HG02943 (cell line): ENCODE measurements at regions not wholly inside any gene's neighbourhood (a gene's known extent, or its start where the extent isn't known, plus 50 kb on each side); places are given as distances from the start of the nearest gene placed in this dataset.

ENCODE experiments used
- ATAC-seq: cut with Tn5 transposase; IDR thresholded peaks from one replicate; pipeline ENCODE4 v1.9.1; 2021; ENCODE audit warnings: mild to moderate bottlenecking, low read depth, moderate library complexity; ENCODE audit not compliant: unreplicated experiment

DNA sequence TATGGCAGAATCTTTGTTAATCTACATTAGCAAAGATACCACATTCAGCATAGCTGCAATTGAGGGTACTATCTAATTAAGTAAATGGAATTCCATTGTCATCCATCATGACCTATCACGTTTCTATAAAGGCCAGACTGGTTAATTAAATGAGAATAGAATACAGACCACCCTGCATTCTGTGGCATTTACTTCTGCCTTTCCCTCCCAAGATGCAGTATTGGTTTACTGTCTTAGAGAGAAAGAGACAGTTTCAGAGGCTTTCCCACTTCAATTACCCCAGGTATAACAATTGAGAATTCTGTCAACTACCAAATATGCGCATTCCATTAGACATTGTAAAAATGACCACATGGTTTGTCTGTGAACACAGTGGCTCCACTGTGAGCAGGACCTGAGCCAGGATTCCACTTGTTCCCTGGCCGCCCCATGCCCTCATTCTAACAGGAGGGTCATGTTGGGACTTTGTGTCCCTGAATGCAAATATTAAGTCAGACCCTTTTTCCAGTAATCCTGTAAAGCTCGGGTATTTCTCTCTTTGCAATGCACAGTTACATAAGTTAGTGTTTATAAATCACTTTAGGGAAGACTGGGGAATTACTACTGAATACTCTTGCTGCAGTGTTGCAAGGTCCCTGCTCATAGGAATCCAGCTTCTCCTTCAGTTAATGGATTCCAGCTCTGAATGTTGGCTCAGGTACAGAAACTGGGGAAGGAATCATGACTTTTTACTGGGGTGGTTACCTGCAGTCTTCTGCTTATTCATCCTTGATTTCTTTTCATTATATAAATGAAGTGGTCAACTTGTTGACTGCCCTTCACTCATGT lies 261.0 kb downstream of the PDGFC start:
- no peak for ATAC-seq

DNA sequence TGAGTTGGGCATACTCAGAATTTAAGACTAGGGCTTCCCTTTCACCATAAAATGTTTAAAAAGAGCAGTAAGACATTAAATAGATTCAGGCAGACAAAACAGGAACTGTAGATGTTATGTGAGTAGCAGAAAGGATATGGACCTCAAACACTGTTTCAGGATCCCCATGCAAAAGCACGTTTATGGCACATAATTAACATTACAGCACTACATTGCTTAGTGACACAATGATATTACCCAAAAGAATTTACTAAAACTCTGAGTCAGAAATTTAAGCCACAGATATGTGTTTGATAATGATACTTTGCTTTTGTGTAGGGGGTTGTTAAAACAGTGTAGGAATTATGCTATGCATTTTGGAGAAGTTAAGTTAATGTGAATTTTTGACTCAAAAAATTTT lies 266.3 kb downstream of the PDGFC start:
- no peak for ATAC-seq

DNA sequence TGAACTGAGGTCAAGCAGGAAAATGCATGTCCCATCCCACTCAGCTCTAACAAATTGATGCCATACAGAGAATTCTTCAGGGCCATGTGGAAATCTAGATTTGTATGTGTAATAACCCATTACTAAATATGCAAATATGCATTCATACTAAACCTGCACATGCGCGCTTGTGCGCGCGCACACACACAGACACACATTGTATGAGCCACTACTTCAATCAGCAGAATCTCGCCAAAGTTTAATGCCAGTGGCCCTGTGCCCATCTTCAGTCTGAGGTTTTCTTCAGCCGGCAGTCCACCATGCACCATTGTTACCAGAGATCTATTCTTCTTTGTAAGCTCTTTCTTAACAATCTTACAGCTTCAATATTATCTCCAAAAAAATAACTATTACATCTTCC lies 276.4 kb downstream of the PDGFC start:
- ATAC-seq: no peak

DNA sequence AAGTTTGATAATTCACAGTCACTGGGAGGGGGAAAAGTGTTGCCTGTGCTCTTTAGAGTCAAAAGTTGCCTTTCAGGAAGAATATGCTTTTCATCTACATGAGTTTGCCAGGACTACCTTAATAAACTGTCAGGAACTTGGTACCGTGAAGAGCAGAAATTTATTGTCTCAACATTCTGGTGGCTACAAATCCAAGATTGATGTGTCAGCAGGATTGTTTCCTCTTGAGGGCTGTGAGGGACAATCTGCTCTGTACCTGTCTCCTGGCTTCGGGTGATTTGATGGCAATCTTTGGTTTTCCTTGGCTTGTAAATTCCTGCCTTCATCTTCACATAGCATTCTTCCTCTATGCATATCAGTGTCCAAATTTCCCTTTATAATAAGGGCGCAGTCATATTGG lies 277.2 kb downstream of the PDGFC start:
- no peak for ATAC-seq

DNA sequence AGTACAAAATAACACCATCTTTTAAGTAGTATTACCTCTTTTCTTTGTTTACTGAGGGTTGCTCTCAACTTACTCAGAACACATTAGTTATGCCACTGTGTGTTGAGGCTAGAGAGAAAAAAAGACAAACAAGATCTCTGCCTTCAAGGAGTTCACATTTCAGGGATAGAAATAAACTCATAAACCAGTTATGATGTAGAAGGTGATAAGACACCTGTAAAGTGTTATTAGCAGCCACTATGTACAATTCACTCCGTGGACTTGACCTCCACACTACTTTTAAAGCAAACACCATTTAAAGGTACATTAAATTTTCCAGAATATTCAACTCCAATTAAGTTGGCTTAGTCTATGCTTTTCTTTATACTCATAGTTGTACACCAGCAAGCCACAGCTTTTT lies 278.0 kb downstream of the PDGFC start:
- no peak for ATAC-seq

DNA sequence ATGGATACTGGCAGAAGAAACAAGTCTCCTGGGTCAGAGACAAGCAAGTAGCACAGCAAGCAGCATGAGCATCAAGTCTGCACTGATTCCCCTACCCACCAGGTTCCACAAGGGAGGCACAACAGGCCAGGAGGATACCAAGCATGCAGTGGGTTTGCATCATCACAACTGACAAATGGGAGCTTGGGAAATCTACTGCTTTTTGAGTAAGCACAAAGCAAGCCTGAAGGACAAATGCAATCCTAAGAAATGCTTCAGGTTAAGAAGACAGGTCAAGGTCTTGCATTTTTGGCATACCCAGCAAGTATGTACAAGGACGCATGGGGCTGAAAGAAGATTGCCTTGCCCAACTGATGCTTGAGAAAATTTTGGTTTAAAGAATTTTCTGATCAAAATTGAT lies 279.6 kb downstream of the PDGFC start:
- ATAC-seq: no peak

DNA sequence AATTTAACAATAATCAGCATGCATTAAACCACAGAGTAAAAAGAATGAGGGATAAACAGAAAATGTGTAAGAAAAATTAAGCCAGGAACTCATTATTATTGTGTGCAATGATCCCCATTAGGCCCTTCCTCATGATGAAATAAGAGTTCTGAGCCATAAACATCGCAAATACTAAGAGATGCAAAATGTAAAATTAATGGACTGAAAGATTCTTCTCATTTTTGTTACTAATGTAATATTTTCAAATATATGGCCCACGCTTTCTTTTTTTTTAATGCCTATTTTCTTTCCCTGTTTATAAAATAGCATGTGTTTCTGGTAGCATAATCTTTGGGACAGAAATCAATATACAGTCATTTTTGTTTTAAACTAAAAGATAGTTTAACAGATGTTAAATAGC lies 281.0 kb downstream of the PDGFC start:
- no peak for ATAC-seq

DNA sequence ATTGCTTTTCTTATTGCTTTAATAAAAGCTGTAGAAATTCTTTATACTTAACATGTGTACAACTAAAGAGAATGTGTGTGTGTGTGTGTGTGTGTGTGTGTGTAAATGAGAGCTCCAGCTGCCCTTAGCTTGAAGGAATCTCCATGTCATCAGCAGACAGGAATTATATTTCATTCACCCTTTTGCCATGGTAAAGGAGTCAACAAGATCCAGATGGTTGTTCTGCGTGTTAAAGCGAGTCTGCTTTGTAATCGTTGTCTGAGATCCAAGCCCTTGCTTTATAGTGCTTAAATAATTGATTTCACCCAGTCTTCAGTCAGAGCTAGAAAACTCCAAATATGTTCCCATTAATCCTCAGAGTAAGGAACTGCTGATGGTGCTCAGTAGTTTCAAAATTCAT lies 285.5 kb downstream of the PDGFC start:
- no peak for ATAC-seq

DNA sequence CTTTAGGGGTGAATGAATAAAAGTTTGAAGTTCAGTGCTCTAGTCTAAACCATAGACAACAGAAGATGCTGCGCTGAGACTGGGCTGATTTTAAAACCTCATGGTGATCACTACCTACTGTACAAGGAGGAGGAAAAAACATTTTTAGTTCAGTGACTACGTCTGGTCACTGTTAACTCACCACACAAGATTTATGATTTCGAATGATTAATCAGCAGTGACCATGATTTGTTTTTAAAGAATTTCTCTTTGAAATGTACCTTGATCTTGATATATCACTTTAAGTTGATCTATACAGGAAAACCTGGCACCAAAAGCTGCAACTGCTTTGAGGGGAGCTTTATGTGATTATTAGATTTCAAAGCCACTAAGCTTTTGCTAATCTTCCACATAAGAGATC lies 286.3 kb downstream of the PDGFC start:
- no peak for ATAC-seq

DNA sequence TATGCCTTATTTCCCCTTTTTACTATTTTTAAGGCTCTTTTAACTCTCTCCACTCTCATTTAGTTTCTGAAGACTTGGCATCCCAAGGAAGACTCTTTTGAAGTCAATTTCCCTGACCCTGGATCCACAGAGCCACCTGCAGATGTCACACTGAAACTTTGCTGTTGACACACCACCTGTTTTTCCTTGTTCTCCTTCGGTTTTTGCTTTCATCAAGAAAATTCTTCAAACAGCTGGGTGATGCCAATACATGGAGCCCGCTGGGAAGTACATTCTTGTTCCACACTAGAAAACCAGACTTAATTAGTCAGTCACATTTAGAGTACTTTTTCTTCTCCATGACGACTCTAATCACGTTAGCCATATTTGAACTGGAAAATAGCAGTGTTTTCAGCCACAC lies 293.9 kb downstream of the PDGFC start:
- ATAC-seq: no peak

DNA sequence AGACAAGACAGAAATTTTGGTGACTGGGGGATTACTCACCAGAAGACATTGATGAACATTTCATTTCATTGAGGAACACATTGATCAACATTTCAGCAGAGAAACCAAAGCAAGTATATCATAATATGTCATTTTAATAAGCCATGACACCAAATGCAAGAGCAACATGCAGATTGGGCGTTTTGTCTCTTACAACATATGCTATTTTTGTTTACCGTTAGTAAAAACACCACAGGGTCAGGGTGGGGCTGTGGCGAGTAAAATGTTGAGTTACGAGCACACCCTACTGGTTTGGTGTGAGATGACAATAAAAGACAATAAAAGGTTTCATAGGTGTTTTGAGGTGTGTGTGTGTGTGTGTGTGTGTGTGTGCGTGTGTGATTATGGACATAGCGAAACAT lies 294.5 kb downstream of the PDGFC start:
- ATAC-seq: no peak

DNA sequence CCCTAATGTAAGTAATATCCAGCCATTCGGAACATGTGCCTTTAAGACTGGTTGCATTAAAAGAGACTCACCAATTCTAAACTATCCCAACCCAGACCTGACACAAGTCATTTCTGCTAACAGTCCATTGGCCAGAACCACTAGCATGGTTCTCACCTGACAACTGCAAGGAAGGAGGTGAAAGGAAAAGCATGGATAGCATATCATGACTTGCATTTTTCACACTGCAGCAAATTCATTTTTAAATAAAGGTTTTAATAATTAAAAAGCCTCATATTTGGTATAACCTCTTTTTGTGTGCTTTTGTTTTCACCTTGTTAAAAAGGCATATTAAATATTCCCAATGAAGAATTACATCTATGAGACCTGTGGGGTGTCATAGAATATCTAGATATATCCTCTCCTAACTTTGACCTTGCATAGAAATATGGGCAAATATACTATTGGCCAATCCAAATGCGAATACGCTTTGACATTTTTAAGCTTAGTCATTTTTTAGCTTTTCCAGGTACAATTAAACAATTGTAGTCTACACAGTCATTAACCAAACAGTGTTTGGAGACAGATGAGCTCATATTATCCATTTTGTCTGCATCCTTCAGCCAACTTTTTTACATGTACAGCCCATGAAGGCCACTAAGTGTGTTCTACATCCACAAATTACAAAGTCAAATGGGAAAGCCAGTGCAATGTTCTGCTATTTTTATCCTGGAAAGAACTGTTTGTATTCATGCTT lies 295.3 kb downstream of the PDGFC start:
- ATAC-seq: no peak

DNA sequence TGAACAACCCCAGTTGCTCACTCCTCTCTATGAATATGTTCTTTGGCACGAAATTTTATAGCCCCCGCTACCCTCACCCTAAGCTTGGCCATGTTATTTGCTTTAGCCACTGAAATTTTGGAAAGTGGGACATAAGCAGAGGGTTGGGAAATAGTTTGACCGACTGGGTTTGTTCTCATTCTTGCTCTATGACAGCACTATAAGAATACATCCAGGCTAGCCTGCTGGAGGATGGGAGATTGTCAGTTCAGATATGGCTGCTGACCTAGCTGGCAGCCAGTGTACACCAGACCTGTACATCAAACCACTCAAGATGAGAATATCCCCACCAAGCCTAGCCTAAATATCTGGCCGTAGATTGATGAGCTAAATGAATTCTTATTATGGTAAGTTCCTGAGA lies 298.1 kb downstream of the PDGFC start:
- no peak for ATAC-seq

DNA sequence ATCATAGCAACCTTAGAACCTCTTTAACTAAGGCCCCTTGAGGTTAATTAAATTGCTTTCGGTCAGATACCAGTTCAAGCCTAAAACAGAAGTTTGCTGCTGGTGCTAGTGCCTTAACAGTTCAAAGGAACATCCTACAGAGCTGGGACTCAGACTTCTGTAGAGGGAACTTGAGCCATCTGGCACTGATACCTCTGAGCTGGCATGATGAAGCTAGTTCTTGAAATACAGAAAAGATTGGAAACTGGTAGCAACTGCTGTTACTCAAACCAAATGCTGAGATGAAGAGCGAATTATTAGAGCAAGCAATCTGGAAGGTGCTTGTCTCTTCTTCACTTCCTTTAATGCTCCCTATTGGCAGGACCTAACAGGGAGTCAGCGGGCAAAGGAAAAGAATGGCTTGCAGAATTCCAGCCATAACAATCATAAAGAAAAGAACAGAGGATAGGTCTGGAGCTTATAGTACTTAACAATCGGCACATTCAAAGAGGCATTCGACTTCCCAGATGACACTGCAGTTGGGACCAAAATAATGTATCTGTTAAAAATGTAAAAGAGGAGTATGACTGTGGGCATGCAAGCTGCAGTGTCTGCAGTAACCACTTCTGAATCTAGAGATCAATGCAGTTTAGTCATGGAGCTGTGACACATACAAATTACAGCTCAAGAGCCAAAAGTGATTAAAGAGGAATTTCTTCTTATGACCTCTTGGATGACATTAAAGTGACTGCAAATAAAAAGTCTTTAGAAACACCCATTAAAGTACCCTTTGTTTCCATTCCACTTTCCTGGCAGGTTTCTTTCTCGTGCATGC lies 298.9 kb downstream of the PDGFC start:
- no peak for ATAC-seq

DNA sequence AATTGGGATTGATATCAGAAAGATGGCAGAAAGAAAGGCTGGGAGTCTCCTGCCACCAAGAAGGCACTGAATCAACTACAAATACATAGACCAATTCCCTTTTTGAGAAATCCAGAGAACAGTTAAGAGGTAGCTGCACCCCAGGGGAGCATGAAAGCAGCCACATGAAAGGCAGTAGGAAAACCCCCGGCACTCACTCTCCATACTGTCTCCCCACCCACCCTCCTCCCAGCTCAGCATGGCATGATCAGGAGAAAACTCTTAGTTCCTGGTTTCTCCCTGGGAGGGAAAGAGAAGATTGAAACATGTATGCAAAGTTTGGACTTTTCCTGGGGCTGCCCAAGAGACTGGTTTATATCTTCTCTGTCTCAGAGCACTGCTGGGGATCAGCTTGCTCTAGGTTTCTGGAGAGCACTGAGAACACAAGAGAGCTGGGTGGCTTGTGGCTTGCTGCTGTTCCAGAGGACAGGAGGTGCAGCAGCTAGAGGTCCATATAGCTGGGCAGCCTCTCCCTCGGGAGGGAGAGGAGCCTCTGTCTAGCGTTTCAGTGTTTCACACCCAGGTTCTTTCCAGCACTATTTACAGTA lies 305.7 kb downstream of the PDGFC start:
- no peak for ATAC-seq

DNA sequence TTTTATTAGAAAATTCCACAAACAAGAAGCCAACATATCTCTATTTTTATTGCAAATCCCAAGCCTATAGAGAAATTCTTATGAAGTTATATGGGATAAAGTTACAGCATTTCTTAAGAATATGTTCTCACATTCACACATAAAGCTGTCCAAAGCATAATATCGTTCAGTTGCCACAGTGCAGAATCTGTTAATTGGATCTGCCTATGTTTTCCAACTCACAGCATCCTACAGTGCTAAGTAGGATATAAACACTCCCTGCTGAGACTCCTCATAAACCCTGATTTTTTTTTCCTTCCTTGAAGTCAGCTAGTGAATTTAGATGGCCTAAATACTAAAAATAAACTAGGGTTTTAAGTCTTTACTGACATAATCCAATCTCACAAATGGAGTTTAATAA lies 307.9 kb downstream of the PDGFC start:
- no peak for ATAC-seq

DNA sequence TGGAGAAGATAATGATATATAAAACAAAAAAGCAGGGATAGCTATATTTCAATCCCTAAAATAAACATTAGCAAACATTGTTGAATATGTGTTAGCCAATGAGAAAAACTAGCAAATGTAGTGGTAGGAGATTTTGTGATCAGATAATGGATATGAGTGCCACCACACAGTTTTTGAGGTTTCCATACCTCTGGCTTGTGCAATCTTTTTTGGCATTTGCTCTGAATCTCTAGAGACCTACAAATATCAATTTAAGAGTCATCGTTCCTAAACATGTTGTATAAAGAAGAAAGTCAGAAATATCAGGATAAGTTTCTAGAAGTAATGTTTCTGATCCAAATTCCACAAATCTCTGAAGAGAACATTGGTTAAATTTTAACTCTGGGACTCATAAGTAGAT lies 308.7 kb downstream of the PDGFC start:
- no peak for ATAC-seq

DNA sequence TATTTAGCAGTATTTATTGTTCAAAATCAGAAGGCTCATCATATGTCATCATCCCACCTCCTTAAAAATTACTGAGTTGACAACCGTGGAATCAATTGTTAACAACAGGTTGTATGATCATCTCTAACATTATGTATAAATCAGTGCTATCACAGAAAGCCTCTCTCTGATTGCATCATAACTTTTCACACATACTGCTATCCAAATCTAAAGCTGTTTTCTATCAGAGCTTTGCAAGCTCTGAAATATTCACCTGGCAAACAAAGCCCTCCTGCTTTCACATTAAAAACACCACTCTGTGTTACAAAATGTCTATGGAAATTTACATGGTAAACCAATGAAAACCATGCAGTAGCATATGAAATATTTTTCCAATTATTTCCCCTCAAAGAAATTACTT lies 310.0 kb downstream of the PDGFC start:
- no peak for ATAC-seq

DNA sequence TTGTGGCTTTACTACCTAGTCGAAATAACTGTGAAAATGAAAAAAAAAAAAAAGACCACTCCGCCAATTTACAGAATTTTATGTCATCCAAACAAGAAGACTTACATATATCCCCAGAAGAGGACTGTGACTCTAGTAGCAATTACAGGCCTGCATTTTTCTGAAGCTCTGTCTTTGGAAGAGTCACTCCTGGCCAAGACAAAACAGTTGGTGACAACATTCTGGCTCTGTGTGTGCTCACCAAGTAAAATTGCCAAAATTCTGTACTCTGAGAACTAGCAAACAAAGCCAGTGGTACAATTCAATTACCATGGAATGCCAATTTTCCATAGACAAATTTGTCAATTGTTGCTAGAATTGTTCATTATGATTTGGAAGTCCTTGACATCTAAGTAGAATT lies 311.1 kb downstream of the PDGFC start:
- no peak for ATAC-seq

DNA sequence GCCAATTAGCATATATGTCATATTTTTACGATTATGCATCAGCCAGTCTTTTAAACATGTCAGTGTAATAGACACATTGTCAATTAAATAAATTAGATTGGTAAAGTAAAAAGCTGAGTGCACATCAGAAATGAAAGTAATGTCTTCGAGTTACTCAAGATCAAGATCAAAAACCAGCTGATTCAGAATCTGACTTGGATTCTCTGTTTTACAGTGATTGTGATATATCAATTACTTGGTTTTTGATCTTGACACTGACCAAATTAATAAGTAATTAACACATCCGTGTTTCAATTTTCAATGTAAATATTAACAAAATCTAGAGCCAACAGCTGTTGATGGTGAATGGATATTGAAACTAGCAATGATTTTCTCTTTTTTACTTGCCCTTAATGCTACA lies 311.6 kb downstream of the PDGFC start:
- no peak for ATAC-seq

DNA sequence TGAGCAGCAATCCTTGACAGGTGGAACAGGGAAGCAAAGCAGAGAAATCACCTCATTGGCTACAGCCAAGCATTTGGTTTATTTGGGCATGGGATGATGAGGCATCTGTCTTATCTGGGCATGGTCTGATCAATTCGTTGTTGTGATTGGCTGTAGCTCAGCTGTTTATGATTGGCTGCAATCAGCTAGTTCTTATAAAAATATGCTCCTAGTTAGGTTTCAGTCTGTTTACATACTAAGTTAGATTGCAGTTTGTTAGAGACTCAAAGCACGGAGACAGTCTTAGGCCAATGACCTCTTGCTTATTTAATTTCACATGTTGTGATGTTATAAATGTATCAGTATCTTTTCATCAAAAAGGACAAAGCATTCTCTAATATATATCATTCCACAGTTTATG lies 312.0 kb downstream of the PDGFC start:
- ATAC-seq: no peak
